ENCODE measurements at regions not wholly inside any gene's neighbourhood (a gene's known extent, or its start where the extent isn't known, plus 50 kb on each side); places are given as distances from the start of the nearest gene placed in this dataset.
"Not testable (repeated sequence)": the region's sequence is repeated elsewhere in the genome, so short reads cannot be mapped to it uniquely, and the experiment has no call there.

DNA sequence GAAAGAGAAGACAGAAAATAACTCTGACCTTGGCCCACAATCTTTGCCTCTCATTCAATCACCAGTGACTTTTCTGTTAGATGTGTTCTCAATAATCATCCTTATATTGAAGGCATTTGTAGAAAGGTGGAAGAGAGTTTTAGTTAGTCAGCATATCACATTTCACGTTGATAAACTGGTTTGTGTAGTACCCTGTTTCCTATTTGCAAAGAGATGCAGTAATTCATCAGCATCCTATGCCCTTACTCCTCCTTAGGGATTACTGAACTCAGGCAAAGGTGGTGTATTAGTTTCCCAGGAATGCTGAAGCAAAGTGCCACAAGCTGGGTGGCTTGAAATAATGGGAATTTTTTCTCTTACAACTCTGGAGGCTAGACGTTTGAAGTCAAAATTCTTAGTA is 145.0 kb downstream of the SPP2 start:
- no peak for DNase-seq (ENCODE audit: low read depth in 3 of 3)

GRCh38 chr2:234193977-234194563 is 143.6 kb downstream of the SPP2 start:
- no peak for DNase-seq (ENCODE audit: low read depth in 3 of 3)

GRCh38 chr2:234191819-234192407 is 141.4 kb downstream of the SPP2 start:
- DNase-seq (ENCODE audit: low read depth in 3 of 3) = no peak

DNA sequence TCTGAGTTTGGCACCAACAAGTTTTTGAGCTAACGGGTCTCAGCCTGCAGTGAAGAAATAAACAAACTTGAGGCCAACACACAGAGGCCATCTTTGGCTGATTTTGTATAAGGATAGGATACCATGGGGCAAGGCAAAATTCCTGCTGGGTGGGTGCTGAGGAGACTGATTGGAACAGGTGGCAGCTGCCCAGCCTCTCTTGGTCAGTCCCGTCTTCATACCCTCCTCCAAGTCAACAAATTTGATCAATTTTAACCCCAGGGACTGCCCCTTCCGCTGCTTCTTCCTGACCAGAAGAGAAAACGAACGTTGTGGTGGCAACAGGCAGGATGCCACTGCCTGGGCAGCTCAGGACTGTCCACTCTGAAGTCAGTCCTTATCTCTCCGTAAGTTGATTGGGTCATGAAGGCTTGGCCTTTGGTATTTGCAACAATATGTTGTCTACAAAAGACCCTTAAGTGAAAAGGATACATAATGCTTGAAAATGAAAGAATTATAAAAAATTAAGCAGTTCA is 139.3 kb downstream of the SPP2 start:
- DNase-seq (ENCODE audit: low read depth in 3 of 3) = no peak

GRCh38 chr2:234189230-234189629 is 138.7 kb downstream of the SPP2 start:
- DNase-seq (ENCODE audit: low read depth in 3 of 3) = no peak

- DNase-seq (ENCODE audit: low read depth in 3 of 3) = no peak
Measured at GRCh38 chr2:234187646-234188174, 137.2 kb downstream of the SPP2 start.

DNA sequence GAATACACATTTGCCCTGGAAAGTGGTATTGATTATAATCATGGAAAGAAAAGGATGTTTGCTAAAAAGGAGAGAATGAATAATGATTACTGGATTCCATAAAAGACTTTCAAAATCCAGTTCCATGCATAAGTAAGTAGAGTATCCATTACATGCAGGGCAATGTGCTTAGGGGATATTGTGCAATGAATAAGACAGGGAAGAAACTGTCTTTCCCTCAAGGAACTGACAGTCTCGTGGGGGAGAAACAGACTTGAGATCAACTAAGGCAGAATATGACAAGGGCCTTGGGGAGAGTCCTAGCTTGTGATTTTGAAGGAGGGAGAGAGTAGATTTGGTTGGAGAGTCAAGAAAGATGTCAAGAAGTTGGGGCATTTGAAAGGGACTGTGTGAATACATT is 130.6 kb downstream of the SPP2 start:
- DNase-seq (ENCODE audit: low read depth in 3 of 3) = no peak

DNA sequence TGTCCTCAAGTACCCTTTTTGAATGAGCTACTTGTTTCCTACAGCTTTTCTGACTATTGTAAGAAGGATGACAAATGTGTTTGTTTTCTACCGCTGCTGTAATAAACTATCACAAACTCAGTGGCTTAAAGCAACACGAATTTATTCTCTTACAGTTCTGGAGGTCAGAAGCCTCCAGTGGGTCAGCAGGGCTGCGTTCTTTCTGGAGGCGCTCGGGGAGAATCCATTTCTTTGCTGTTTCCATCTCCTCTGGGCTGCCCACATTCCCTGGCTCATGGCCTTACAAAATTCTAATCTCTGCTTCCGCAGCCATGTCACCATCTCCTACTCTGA is 128.5 kb downstream of the SPP2 start:
- DNase-seq (ENCODE audit: low read depth in 3 of 3) = no peak

DNA sequence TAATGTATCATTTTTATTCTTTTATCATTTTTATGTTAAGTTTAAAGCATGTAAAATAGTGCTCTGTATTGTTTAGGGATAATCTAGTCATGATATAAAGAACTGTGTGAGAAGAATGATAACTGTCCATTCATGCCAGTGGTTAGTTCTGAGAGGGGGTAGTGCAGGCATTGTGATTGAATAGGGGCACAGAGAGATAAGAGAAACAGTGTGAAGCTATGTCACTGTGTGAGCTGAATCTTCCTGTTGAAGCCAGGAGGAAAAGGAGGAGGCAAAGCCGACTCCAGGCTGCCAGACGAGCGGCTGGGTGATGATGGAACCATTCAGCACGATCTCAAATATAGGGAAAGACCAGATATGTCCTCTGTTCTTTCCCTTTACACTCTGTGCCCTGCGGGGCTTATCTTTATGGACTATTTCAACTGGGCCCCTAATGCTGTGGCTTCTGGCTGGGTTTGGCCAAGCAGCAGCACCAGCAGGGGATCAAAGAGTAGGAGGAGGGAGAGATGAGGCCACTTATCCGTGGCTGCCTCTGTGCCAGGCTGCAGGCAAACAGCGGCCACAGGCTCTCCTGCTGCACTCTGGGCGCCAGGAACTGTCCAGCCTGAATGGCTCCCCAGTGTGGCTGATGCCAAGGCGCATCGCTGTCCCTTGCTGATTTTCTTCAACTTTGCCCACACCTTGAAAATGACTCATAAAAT is 128.0 kb downstream of the SPP2 start:
- DNase-seq (ENCODE audit: low read depth in 3 of 3) = no peak

GRCh38 chr2:234175649-234176048 is 125.1 kb downstream of the SPP2 start:
- no peak for DNase-seq (ENCODE audit: low read depth in 3 of 3)

DNA sequence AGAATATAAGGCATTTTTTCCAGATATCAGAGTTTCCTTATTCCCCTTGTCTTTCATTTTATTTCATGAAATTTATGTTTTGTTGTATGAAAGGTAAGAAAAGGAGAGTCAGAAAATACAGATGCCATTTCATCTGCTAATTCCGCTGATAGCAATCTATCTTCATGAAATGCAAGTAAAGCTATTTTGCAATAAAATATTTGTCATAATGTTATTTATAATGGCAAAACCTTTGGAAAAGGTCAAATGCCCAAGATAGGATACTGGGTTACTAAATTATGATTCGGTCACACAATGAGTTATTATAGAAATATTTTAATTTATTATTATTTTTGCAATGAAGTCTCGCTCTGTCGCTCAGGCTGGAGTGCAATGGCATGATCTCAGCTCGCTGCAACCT is 124.2 kb downstream of the SPP2 start:
- DNase-seq (ENCODE audit: low read depth in 3 of 3) = no peak

DNA sequence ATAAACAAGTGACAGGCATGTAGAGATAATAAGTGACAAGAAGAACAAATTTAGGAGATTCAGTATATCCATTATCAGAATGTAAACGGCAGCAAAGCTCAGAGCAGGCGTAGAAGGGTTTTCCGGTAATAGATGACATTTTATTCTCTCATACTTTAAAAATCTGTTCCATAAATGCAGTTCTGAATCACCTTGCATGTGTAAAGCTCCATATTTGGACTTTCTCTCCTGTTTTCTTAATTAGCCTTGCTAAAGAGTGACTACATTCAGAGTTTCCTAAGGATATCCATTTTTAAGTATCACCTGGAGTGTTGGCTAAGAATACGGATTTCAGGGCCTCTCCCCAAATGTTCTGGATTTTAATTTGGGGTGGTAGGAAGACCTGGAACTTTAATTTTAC is 122.0 kb downstream of the SPP2 start:
- no peak for DNase-seq (ENCODE audit: low read depth in 3 of 3)

DNA sequence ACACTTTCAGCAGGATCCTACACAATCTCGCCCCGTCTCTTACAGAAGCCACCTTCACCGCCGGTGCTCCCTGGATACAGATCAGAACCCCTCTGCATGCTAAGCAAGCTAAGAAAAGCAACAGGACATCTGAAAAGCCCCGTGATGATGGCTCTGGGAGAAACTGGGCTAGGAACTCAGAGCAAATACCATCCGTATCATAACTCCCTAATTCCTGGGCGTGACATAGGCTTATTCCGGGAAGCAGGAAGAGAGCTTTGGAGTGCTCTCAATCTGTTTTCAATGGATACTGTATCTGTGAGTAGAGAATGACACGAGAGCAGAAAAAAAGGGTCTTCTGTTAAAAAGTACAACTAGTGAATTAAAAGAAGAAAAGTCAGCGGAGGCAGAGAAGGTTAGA is 121.6 kb downstream of the SPP2 start:
- no peak for DNase-seq (ENCODE audit: low read depth in 3 of 3)

- DNase-seq (ENCODE audit: low read depth in 3 of 3) = no peak
Measured at GRCh38 chr2:234171666-234172065, 121.2 kb downstream of the SPP2 start.

- no peak for DNase-seq (ENCODE audit: low read depth in 3 of 3)
Measured at GRCh38 chr2:234169674-234170073, 119.2 kb downstream of the SPP2 start.

- not testable (repeated sequence) for DNase-seq (ENCODE audit: low read depth in 3 of 3)
Measured at GRCh38 chr2:234168605-234169570, 118.4 kb downstream of the SPP2 start.

GRCh38 chr2:234166531-234166930 is 116.0 kb downstream of the SPP2 start:
- no peak for DNase-seq (ENCODE audit: low read depth in 3 of 3)

DNA sequence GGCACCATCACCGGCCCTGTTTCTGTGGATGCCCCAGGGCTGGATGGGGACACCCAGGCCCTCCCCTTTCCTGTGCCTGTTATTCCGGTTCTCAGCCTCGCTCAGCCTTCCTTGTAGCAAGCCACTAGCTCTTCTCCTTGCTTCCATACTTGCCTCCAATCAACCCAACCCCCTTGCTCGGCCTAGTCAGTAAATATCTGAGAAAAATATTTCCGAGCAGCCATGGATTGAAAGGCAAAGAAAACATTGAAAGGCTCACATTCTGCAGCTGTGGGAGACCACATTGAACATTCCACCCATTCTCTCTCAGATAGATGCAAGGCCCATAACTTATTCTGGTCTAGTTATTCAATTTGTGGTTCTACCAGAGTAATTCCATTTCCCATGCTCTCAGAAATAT is 114.9 kb downstream of the SPP2 start:
- DNase-seq (ENCODE audit: low read depth in 3 of 3) = no peak

GRCh38 chr2:234164493-234165413 is 114.3 kb downstream of the SPP2 start:
- DNase-seq (ENCODE audit: low read depth in 3 of 3) = no peak

GRCh38 chr2:234163510-234164045 is 113.1 kb downstream of the SPP2 start:
- no peak for DNase-seq (ENCODE audit: low read depth in 3 of 3)

DNA sequence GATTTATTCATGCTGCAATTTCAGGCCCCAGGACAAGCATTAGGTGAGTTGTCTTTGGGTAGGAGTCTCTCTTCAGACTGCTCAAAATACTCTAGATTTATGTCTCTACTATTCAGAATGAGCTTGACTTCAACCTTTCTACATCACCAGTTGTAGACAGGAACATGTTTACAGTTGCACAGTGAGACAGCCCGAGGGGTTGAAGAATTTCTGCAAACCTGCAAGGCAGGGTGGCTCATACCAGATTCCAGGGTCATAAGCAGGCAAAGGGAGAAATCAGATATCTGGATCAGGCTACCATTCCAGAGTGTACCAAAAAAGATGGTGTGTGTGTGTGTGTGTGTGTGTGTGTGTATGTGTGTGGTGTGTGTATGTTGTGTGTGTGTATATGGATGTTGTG is 112.4 kb downstream of the SPP2 start:
- DNase-seq (ENCODE audit: low read depth in 3 of 3) = no peak
